SK-N-MC (cell line): ENCODE measurements at regions not wholly inside any gene's neighbourhood (a gene's known extent, or its start where the extent isn't known, plus 50 kb on each side); places are given as distances from the start of the nearest gene placed in this dataset.
"Not testable (repeated sequence)": the region's sequence is repeated elsewhere in the genome, so short reads cannot be mapped to it uniquely, and the experiment has no call there.

Experiments used
- EZH2 ChIP-seq: fragments of 200-600 bp; sonication (generic); IDR thresholded peaks from one replicate; pipeline ENCODE4 v1.6.1; 2017; ENCODE audit warnings: antibody characterized with exemption
- POLR2AphosphoS5 ChIP-seq: IDR thresholded peaks from 2 replicates; pipeline ENCODE4 v1.6.1; 2012; ENCODE audit warnings: mild to moderate bottlenecking, low read depth, low read length, borderline replicate concordance

DNA sequence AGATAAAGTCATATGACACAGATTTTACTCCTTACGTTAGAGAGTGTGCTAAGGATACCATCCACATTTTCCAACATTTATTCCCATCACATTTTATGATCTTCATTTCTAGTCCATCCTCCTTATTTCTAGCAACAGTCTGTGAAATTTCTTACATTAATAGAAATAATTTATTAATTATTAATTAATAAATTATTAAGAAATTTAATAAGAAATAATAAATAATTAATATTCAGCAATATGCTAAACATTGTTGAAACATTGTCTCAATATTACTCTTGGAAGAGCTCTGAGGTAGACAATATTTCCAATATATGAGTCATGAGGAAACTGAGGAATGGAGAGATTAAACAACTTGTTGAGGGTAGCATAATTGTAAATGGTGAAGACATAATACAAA, 1742.5 kb upstream of the CDH6 start:
- not testable (repeated sequence) for TF ChIP-seq EZH2, POLR2AphosphoS5
